ENCODE measurements at regions not wholly inside any gene's neighbourhood (a gene's known extent, or its start where the extent isn't known, plus 50 kb on each side); places are given as distances from the start of the nearest gene placed in this dataset.
"Not testable (repeated sequence)": the region's sequence is repeated elsewhere in the genome, so short reads cannot be mapped to it uniquely, and the experiment has no call there.

GRCh38 chr12:73226593-73226992, 954.4 kb downstream of the TRHDE start:
- H3K9ac ChIP-seq (ENCODE audit: low read depth in 1 of 2, low read length in 2 of 2), result no peak overlapping the region
- TF ChIP-seq HNF4G (IDR thresholded peaks at IDR 0.05), result no peak
- peak; percentile 51 for TF ChIP-seq FOXA2 (IDR thresholded peaks at IDR 0.05)
- TF ChIP-seq TAF1 (conservative IDR thresholded peaks at IDR 0.05), result no peak
- TF ChIP-seq JUND (IDR thresholded peaks at IDR 0.05), result peak in 1 of 2 donors; percentile 80
- TF ChIP-seq, protein P1, sequence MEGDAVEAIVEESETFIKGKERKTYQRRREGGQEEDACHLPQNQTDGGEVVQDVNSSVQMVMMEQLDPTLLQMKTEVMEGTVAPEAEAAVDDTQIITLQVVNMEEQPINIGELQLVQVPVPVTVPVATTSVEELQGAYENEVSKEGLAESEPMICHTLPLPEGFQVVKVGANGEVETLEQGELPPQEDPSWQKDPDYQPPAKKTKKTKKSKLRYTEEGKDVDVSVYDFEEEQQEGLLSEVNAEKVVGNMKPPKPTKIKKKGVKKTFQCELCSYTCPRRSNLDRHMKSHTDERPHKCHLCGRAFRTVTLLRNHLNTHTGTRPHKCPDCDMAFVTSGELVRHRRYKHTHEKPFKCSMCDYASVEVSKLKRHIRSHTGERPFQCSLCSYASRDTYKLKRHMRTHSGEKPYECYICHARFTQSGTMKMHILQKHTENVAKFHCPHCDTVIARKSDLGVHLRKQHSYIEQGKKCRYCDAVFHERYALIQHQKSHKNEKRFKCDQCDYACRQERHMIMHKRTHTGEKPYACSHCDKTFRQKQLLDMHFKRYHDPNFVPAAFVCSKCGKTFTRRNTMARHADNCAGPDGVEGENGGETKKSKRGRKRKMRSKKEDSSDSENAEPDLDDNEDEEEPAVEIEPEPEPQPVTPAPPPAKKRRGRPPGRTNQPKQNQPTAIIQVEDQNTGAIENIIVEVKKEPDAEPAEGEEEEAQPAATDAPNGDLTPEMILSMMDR (IDR thresholded peaks at IDR 0.05; ENCODE audit: low read depth, low read length, missing input control), result no peak
- TF ChIP-seq EGR1 (IDR thresholded peaks at IDR 0.05; ENCODE audit: low read depth in 2 of 2), result no peak
- TF ChIP-seq RAD21 (IDR thresholded peaks at IDR 0.05), result peak in 1 of 2 donors; percentile 37
- TF ChIP-seq HNF4A (conservative IDR thresholded peaks at IDR 0.05), result peak; percentile 36 to 64
- TF ChIP-seq, protein P2, sequence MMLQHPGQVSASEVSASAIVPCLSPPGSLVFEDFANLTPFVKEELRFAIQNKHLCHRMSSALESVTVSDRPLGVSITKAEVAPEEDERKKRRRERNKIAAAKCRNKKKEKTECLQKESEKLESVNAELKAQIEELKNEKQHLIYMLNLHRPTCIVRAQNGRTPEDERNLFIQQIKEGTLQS (IDR thresholded peaks at IDR 0.05), result no peak
- peak; percentile 20 for TF ChIP-seq YY1 (IDR thresholded peaks at IDR 0.05)
- TF ChIP-seq, protein P3, sequence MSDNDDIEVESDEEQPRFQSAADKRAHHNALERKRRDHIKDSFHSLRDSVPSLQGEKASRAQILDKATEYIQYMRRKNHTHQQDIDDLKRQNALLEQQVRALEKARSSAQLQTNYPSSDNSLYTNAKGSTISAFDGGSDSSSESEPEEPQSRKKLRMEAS (IDR thresholded peaks at IDR 0.05), result peak; percentile 25
- TF ChIP-seq REST (IDR thresholded peaks at IDR 0.05), result no peak
- no peak for TF ChIP-seq GABPA (IDR thresholded peaks at IDR 0.05 in 1 of 2, conservative IDR thresholded peaks at IDR 0.05 in 1 of 2)
- TF ChIP-seq SP1 (IDR thresholded peaks at IDR 0.05), result no peak
- TF ChIP-seq NR2F2 (IDR thresholded peaks at IDR 0.05), result no peak
- peak; percentile 31 for TF ChIP-seq ZBTB33 (IDR thresholded peaks at IDR 0.05)
- TF ChIP-seq RXRA (IDR thresholded peaks at IDR 0.05), result peak in 1 of 2 donors; percentile 64
- TF ChIP-seq FOXA1 (IDR thresholded peaks at IDR 0.05), result peak; percentile 16
- WGBS, result 39% methylated on average over 1 of the region's 1 CpG
- no peak for DNase-seq (ENCODE audit: low spot score)
- H3K27me3 ChIP-seq (ENCODE audit: control insufficient read depth in 4 of 4, insufficient read depth in 4 of 4, low read length in 3 of 4), result no peaks in the 10 kb centered on the region
- no peak overlapping the region for H3K27ac ChIP-seq (ENCODE audit: low read depth in 1 of 2, low read length in 2 of 2)
- H3K4me1 ChIP-seq (ENCODE audit: control insufficient read depth in 4 of 4, insufficient read depth in 4 of 4, low read length in 3 of 4), result peaks cover 0 to 3% (median under 1%) of the 10 kb centered on the region in 4 donors
- H3K9me3 ChIP-seq (ENCODE audit: control insufficient read depth in 4 of 4, low read length in 3 of 4), result peaks cover 0 to 3% (median 0%) of the 10 kb centered on the region in 4 donors
- no peak overlapping the region for H3K4me3 ChIP-seq (ENCODE audit: low read depth in 1 of 3, low read length in 3 of 3)
- H3K36me3 ChIP-seq (ENCODE audit: control insufficient read depth in 4 of 4, insufficient read depth in 3 of 4, low read depth in 1 of 4, low read length in 3 of 4), result no peaks in the 10 kb centered on the region

DNA sequence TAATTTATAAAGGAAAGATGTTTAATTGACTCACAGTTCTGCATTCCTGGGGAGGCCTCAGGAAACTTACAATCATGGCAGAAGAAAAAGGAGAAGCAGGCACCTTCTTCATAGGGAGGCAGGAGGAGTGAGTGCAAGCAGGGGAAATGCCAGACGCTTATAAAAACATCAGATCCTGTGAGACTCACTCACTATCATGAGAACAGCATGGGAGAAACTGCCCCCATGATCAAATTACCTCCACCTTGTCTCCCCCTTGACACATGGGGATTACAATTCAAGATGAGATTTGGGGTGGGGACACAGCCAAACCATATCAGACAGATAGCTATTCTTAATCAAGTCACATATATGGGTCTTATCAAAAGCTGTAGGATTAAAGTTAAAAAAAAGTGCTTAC, 956.7 kb downstream of the TRHDE start:
- not testable (repeated sequence) for H3K27me3 ChIP-seq (ENCODE audit: control insufficient read depth in 4 of 4, insufficient read depth in 4 of 4, low read length in 3 of 4); H3K9ac ChIP-seq (ENCODE audit: low read depth in 1 of 2, low read length in 2 of 2); H3K4me1 ChIP-seq (ENCODE audit: control insufficient read depth in 4 of 4, insufficient read depth in 4 of 4, low read length in 3 of 4); H3K36me3 ChIP-seq (ENCODE audit: control insufficient read depth in 4 of 4, insufficient read depth in 3 of 4, low read depth in 1 of 4, low read length in 3 of 4); H3K27ac ChIP-seq (ENCODE audit: low read depth in 1 of 2, low read length in 2 of 2); DNase-seq (ENCODE audit: low spot score); H3K4me3 ChIP-seq (ENCODE audit: low read depth in 1 of 3, low read length in 3 of 3)
- WGBS, result 74% methylated on average over 1 of the region's 1 CpG
- peaks cover 0 to 19% (median 0%) of the 10 kb centered on the region in 4 donors for H3K9me3 ChIP-seq (ENCODE audit: control insufficient read depth in 4 of 4, low read length in 3 of 4)
